A549 (cell line): ENCODE measurements at regions not wholly inside any gene's neighbourhood (a gene's known extent, or its start where the extent isn't known, plus 50 kb on each side); places are given as distances from the start of the nearest gene placed in this dataset.

ENCODE experiments used
- ATAC-seq, 2 experiments: fragments of 200-7000 bp in 1 of 2; fragments of >200 bp in 1 of 2; cut with Nextera tagmentation in 1 of 2; cut with Tn5 transposase in 1 of 2; 3 replicates each; pipeline versions ENCODE4 v1.8.0 to v1.9.1; 2018 to 2020; ENCODE audit warnings: mild to moderate bottlenecking in 1 of 2, moderate library complexity in 1 of 2
- CTCF ChIA-PET: fragments of 300-600 bp; sonication (Branson Sonifier 250); formaldehyde crosslinking; extraction: SDS; loops from one replicate; lab custom pipeline; 2021; ENCODE audit warnings: antibody characterized with exemption, inconsistent platforms; lab: Yijun Ruan, JAX
- POLR2A ChIA-PET: fragments of 350-600 bp; formaldehyde crosslinking; extraction: SDS; loops from one replicate; lab custom pipeline; 2021; ENCODE audit warnings: antibody characterized with exemption, inconsistent platforms; lab: Yijun Ruan, JAX
- DNase-seq, 2 experiments: peaks; one replicate each; pipeline versions ENCODE4 v3.0.0 to v3.0.0-alpha.2; 2011 to 2016; ENCODE audit warnings: low read depth in 1 of 2, low spot score in 1 of 2
- FAIRE-seq: peaks from 2 replicates; lab custom pipeline; 2011; peaks lifted over from hg19 to GRCh38; lab: Jason Lieb, UNC
- H3K27ac ChIP-seq, 2 experiments: fragments of >200 bp; sonication (Bioruptor Twin); formaldehyde crosslinking; 3 replicates each; pipeline ENCODE4 v1.5.1; 2016 to 2017
- H3K4me1 ChIP-seq: fragments of >200 bp; sonication (Bioruptor Twin); formaldehyde crosslinking; 3 replicates; pipeline ENCODE4 v1.6.1; 2016
- H3K4me2 ChIP-seq: fragments of >200 bp; sonication (Bioruptor Twin); formaldehyde crosslinking; 3 replicates; pipeline ENCODE4 v1.6.1; 2016
- H3K4me3 ChIP-seq: fragments of >200 bp; sonication (Bioruptor Twin); formaldehyde crosslinking; 3 replicates; pipeline ENCODE4 v1.5.1; 2016
- H3K9me3 ChIP-seq: fragments of >200 bp; sonication (Bioruptor Twin); formaldehyde crosslinking; 3 replicates; pipeline ENCODE4 v1.6.1; 2016
- BHLHE40 ChIP-seq: IDR thresholded peaks from 2 replicates; pipeline ENCODE4 v1.6.1; 2012; ENCODE audit warnings: low read depth, low read length, inconsistent platforms
- CBX2 ChIP-seq: fragments of 200-600 bp; sonication (generic); IDR thresholded peaks from 2 replicates; pipeline ENCODE4 v1.6.1; 2016; ENCODE audit warnings: low read depth, mild to moderate bottlenecking, borderline replicate concordance
- CEBPB ChIP-seq, 2 experiments: fragments of >200 bp in 1 of 2; sonication (Bioruptor Twin) in 1 of 2; formaldehyde crosslinking in 1 of 2; IDR thresholded peaks; 2 replicates each; pipeline ENCODE4 v1.6.1; 2012 to 2016
- CHD4 ChIP-seq: fragments of 200-600 bp; sonication (generic); IDR thresholded peaks from 2 replicates; pipeline ENCODE4 v1.6.1; 2016; ENCODE audit warnings: antibody characterized with exemption, mild to moderate bottlenecking, borderline replicate concordance
- E2F6 ChIP-seq: IDR thresholded peaks from 2 replicates; pipeline ENCODE4 v1.6.1; 2012; ENCODE audit warnings: low read depth, borderline replicate concordance
- EHF ChIP-seq: fragments of 250-450 bp; sonication (Bioruptor Pico); IDR thresholded peaks from 2 replicates; pipeline ENCODE4 v1.5.0; 2020; ENCODE audit warnings: mild to moderate bottlenecking
- FOSB ChIP-seq: fragments of 250-450 bp; sonication (Bioruptor Pico); IDR thresholded peaks from 2 replicates; pipeline ENCODE4 v1.5.0; 2020; ENCODE audit warnings: mild to moderate bottlenecking, moderate library complexity
- GATA3 ChIP-seq: IDR thresholded peaks from 2 replicates; pipeline ENCODE4 v1.6.1; 2012; ENCODE audit warnings: borderline replicate concordance
- HDAC2 ChIP-seq: fragments of 200-600 bp; sonication (generic); IDR thresholded peaks from 2 replicates; pipeline ENCODE4 v1.6.1; 2016
- HEYL ChIP-seq: fragments of 250-450 bp; sonication (Bioruptor Pico); IDR thresholded peaks from 2 replicates; pipeline ENCODE4 v1.8.0; 2021; ENCODE audit warnings: mild to moderate bottlenecking, moderate library complexity
- HOXA7 ChIP-seq: fragments of 250-450 bp; sonication (Bioruptor Pico); IDR thresholded peaks from 2 replicates; pipeline ENCODE4 v1.5.0; 2020; ENCODE audit warnings: mild to moderate bottlenecking, moderate library complexity
- HOXB13 ChIP-seq: fragments of 250-450 bp; sonication (Bioruptor Pico); IDR thresholded peaks from 2 replicates; pipeline ENCODE4 v1.5.0; 2020; ENCODE audit warnings: low read depth, mild to moderate bottlenecking, moderate library complexity
- JUN ChIP-seq, 2 experiments: fragments of >200 bp; sonication (Bioruptor Twin); formaldehyde crosslinking; IDR thresholded peaks; 2 replicates in 1 of 2; 3 replicates in 1 of 2; pipeline ENCODE4 v1.6.1; 2016 to 2017
- KDM1A ChIP-seq: fragments of 200-600 bp; sonication (generic); IDR thresholded peaks from 2 replicates; pipeline ENCODE4 v1.6.1; 2016; ENCODE audit warnings: low read depth, mild to moderate bottlenecking
- MAFK ChIP-seq: fragments of 450-650 bp; IDR thresholded peaks from 2 replicates; pipeline ENCODE4 v1.6.1; 2014; ENCODE audit not compliant: partially characterized antibody
- MYC ChIP-seq: IDR thresholded peaks from 2 replicates; pipeline ENCODE4 v1.6.1; 2012; ENCODE audit warnings: mild to moderate bottlenecking, inconsistent platforms, low read length, improper control_type of control experiment, borderline replicate concordance
- NFE2L2 ChIP-seq: fragments of 150-350 bp; conservative IDR thresholded peaks from 2 replicates; pipeline ENCODE4 v1.6.1; 2014; ENCODE audit warnings: low read length
- NPAS2 ChIP-seq: fragments of 250-450 bp; sonication (Bioruptor Pico); IDR thresholded peaks from 2 replicates; pipeline ENCODE4 v1.8.0; 2022; ENCODE audit warnings: mild to moderate bottlenecking, moderate library complexity, borderline replicate concordance
- REST ChIP-seq: fragments of 200-600 bp; sonication (generic); IDR thresholded peaks from 2 replicates; pipeline ENCODE4 v1.6.1; 2016; ENCODE audit warnings: antibody characterized with exemption, mild to moderate bottlenecking, moderate library complexity
- RFX5 ChIP-seq: fragments of 450-650 bp; IDR thresholded peaks from 2 replicates; pipeline ENCODE4 v1.7.1; 2014; ENCODE audit warnings: antibody characterized with exemption, mild to moderate bottlenecking, moderate library complexity
- TFCP2L1 ChIP-seq: fragments of 250-450 bp; sonication (Bioruptor Pico); IDR thresholded peaks from 2 replicates; pipeline ENCODE4 v1.5.0; 2021; ENCODE audit warnings: mild to moderate bottlenecking
- ZFP36 ChIP-seq: fragments of 450-650 bp; IDR thresholded peaks from 2 replicates; pipeline ENCODE4 v1.6.1; 2014; ENCODE audit warnings: borderline replicate concordance; ENCODE audit not compliant: partially characterized antibody
- ZSCAN20 ChIP-seq: fragments of 250-450 bp; sonication (Bioruptor Pico); IDR thresholded peaks from 2 replicates; pipeline ENCODE4 v1.8.0; 2022; ENCODE audit warnings: mild to moderate bottlenecking, moderate library complexity
- WGBS: methylation state at CpG from one replicate; pipeline ENCODE4 v1.1.6; 2017; ENCODE audit errors: missing lambda C conversion rate; 5-methylcytosine and 5-hydroxymethylcytosine counted together
- TF ChIP-seq, protein P1 (sequence below): fragments of 250-450 bp; sonication (Bioruptor Pico); IDR thresholded peaks from 2 replicates; pipeline ENCODE4 v1.5.0; 2021; ENCODE audit warnings: mild to moderate bottlenecking, moderate library complexity, borderline replicate concordance
- TF ChIP-seq, protein P2 (sequence below): fragments of >200 bp; sonication (Bioruptor Twin); formaldehyde crosslinking; IDR thresholded peaks from 3 replicates; pipeline ENCODE4 v1.6.1; 2016
- TF ChIP-seq, protein P3 (sequence below): fragments of >200 bp; sonication (Bioruptor Twin); formaldehyde crosslinking; IDR thresholded peaks from 2 replicates; pipeline ENCODE4 v1.6.1; 2016
- TF ChIP-seq, protein P4 (sequence below): fragments of 250-450 bp; sonication (Bioruptor Pico); IDR thresholded peaks from 2 replicates; pipeline ENCODE4 v1.5.0; 2020; ENCODE audit warnings: low read depth, mild to moderate bottlenecking, moderate library complexity

DNA sequence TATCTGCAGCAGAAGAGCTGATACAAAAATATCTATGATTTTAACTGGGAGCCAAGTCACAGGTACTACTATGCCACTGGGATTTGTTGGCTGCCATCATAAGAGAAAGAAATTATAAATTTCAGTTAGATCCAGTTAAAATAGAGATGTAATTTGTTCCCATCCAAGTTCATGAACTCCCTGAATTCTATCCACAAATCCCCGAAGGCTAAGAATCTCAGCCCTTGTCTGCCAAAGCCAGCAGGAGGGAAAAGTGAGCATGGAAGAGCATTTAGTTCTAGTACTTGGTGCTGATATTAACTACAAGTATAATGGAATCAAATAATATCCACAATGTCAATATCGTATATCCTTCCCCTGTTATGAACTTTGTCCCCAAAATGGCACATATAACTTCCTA, 801.1 kb upstream of the CXADR start:
- DNase-seq: no peak
- Histone ChIP-seq H3K4me1 (no peaks in the 10 kb centered on the region), H3K27ac (no peak overlapping the region)
- POLR2A ChIA-PET: no interaction called here
- ATAC-seq: no peak
- TF ChIP-seq, protein P1, sequence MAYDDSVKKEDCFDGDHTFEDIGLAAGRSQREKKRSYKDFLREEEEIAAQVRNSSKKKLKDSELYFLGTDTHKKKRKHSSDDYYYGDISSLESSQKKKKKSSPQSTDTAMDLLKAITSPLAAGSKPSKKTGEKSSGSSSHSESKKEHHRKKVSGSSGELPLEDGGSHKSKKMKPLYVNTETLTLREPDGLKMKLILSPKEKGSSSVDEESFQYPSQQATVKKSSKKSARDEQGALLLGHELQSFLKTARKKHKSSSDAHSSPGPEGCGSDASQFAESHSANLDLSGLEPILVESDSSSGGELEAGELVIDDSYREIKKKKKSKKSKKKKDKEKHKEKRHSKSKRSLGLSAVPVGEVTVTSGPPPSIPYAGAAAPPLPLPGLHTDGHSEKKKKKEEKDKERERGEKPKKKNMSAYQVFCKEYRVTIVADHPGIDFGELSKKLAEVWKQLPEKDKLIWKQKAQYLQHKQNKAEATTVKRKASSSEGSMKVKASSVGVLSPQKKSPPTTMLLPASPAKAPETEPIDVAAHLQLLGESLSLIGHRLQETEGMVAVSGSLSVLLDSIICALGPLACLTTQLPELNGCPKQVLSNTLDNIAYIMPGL (CRISPR knock-in tag): no peak
- TF ChIP-seq CEBPB (IDR thresholded peaks at IDR 0.05) (no peak), E2F6 (no peak), HOXB13 (CRISPR knock-in tag) (no peak), HOXA7 (CRISPR knock-in tag) (no peak), BHLHE40 (no peak), MYC (no peak), ZSCAN20 (CRISPR knock-in tag) (no peak), KDM1A (no peak), CBX2 (no peak), CHD4 (no peak), NPAS2 (CRISPR knock-in tag) (no peak), EHF (CRISPR knock-in tag) (no peak), HDAC2 (no peak), HEYL (CRISPR knock-in tag) (no peak), JUN (IDR thresholded peaks at IDR 0.05) (no peak), GATA3 (no peak), RFX5 (no peak)
- TF ChIP-seq, protein P2, sequence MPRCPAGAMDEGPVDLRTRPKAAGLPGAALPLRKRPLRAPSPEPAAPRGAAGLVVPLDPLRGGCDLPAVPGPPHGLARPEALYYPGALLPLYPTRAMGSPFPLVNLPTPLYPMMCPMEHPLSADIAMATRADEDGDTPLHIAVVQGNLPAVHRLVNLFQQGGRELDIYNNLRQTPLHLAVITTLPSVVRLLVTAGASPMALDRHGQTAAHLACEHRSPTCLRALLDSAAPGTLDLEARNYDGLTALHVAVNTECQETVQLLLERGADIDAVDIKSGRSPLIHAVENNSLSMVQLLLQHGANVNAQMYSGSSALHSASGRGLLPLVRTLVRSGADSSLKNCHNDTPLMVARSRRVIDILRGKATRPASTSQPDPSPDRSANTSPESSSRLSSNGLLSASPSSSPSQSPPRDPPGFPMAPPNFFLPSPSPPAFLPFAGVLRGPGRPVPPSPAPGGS: no peak
- TF ChIP-seq, protein P3, sequence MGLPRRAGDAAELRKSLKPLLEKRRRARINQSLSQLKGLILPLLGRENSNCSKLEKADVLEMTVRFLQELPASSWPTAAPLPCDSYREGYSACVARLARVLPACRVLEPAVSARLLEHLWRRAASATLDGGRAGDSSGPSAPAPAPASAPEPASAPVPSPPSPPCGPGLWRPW: no peak
- TF ChIP-seq, all 56 proteins: peak for 0
- 79% methylated on average over 2 of the region's 2 CpGs for WGBS
- no peak overlapping the region for H3K4me2 ChIP-seq
- no peak overlapping the region for H3K4me3 ChIP-seq
- no peak for FAIRE-seq
- CTCF ChIA-PET: no interaction called here
- H3K9me3 ChIP-seq: no peaks in the 10 kb centered on the region

DNA sequence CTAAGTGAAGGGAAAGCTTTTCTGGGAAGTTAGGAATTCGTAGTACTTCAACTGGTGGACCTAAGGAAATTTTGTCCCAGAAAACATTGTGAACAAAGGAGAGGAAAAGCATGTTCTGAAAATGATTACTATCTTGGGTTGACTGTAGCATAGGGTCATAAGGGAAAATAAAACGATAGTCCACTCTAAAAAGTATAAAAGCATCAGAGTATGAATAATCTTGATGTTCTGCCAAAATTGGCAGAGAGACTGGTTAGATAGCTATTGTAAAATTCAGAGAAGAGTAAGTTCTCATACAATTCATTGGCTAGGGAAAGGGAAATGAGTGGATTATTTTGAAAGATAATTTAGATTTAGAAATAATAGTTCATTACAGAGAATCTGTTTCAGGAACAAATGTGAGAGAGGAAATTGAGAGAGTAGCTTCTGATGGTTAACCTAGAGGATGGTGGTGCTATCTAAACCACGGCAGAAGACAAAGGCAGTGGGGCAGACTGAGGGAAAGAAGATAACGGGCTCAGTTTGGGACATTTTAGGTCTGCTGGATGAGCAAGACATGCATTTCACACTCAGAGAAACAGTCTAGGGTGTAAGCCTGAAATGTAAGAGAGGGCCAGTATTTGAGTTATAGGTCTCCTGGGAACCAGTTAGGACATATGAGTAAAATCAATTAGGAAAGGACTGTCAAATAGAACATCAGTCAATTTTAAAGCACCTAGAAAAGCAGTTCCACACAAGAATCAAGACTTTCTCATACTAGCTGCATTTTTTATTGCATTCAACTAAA, 799.3 kb upstream of the CXADR start:
- no peaks in the 10 kb centered on the region for H3K9me3 ChIP-seq
- CTCF ChIA-PET: no interaction called here
- no peak for ATAC-seq
- DNase-seq: no peak
- WGBS: 44% methylated on average over 4 of the region's 4 CpGs
- no peak for FAIRE-seq
- H3K4me2 ChIP-seq: no peak overlapping the region
- POLR2A ChIA-PET: no interaction called here
- no peaks in the 10 kb centered on the region for H3K4me1 ChIP-seq
- no peak overlapping the region for H3K27ac ChIP-seq
- H3K4me3 ChIP-seq: no peak overlapping the region
- TF ChIP-seq, protein P2: no peak
- TF ChIP-seq REST (no peak), MAFK (no peak), BHLHE40 (no peak), HOXB13 (CRISPR knock-in tag) (no peak), HDAC2 (no peak), HEYL (CRISPR knock-in tag) (no peak), FOSB (no peak), ZFP36 (no peak), NFE2L2 (no peak), EHF (CRISPR knock-in tag) (no peak), TFCP2L1 (CRISPR knock-in tag) (no peak), JUN (IDR thresholded peaks at IDR 0.05) (no peak), CEBPB (IDR thresholded peaks at IDR 0.05) (no peak)
- TF ChIP-seq, protein P4, sequence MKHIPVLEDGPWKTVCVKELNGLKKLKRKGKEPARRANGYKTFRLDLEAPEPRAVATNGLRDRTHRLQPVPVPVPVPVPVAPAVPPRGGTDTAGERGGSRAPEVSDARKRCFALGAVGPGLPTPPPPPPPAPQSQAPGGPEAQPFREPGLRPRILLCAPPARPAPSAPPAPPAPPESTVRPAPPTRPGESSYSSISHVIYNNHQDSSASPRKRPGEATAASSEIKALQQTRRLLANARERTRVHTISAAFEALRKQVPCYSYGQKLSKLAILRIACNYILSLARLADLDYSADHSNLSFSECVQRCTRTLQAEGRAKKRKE (CRISPR knock-in tag): no peak
